Upper lobe of left lung (tissue), 4 donors: ENCODE measurements at regions not wholly inside any gene's neighbourhood (a gene's known extent, or its start where the extent isn't known, plus 50 kb on each side); places are given as distances from the start of the nearest gene placed in this dataset.

Experiments
- EP300 ChIP-seq, 4 donors: sonication (generic); formaldehyde crosslinking; IDR thresholded peaks; one replicate each; pipeline ENCODE4 v1.5.1; 2017; ENCODE audit warnings: antibody characterized with exemption in 4 of 4, control low read depth in 2 of 4
- POLR2A ChIP-seq, 4 donors: fragments of 450-650 bp; IDR thresholded peaks; one replicate each; pipeline ENCODE4 v1.5.1; 2016 to 2017; ENCODE audit warnings: antibody characterized with exemption in 4 of 4, mild to moderate bottlenecking in 2 of 4
- TF ChIP-seq, protein P1 (sequence below), 6 experiments: fragments of 450-650 bp in 4 of 6; fragments of 200-600 bp in 2 of 6; sonication (generic) in 2 of 6; IDR thresholded peaks; one replicate each; pipeline ENCODE4 v1.5.1; 2016 to 2019; ENCODE audit warnings: antibody characterized with exemption in 6 of 6

DNA sequence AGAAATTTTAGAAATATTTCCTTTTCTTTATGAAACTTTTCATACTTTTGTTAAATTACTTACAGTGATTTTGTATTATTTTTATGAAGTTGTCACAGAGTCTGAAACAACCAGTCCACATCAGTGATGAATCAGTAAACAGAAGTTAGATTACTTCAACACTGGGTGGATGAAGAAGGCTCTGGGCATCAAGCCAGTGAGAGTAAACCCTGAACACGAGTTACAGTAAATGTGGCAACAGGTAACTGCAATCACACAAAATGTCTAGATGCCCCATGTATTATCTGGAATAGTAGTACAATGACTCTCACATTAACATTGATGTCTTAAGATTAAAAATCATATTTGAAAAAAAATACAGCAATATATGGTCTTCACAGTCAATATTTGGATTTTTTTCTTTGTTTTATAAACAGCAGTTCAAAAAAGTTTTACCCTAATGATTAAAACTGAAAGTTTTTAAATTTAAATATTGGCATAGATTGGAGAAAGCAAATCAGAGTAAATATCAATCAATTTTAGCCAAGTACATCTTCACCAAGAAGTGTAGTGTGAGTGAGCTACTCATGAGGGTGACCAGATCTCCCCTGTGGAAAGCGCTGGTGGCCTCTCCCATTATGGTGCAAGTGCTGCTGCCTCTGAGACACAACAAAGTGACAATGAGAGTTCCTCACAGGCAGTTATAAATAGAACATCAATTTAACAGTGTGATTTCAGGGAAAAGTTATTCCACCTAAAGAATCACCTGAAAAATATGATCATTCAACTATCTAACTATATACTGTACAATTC is 63.2 kb upstream of the UGT2B7 start:
- TF ChIP-seq, protein P1, sequence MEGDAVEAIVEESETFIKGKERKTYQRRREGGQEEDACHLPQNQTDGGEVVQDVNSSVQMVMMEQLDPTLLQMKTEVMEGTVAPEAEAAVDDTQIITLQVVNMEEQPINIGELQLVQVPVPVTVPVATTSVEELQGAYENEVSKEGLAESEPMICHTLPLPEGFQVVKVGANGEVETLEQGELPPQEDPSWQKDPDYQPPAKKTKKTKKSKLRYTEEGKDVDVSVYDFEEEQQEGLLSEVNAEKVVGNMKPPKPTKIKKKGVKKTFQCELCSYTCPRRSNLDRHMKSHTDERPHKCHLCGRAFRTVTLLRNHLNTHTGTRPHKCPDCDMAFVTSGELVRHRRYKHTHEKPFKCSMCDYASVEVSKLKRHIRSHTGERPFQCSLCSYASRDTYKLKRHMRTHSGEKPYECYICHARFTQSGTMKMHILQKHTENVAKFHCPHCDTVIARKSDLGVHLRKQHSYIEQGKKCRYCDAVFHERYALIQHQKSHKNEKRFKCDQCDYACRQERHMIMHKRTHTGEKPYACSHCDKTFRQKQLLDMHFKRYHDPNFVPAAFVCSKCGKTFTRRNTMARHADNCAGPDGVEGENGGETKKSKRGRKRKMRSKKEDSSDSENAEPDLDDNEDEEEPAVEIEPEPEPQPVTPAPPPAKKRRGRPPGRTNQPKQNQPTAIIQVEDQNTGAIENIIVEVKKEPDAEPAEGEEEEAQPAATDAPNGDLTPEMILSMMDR (IDR thresholded peaks at IDR 0.05) = no peak
- no peak for TF ChIP-seq POLR2A (IDR thresholded peaks at IDR 0.05)
- no peak for TF ChIP-seq EP300 (IDR thresholded peaks at IDR 0.05)
